ENCODE measurements at regions not wholly inside any gene's neighbourhood (a gene's known extent, or its start where the extent isn't known, plus 50 kb on each side); places are given as distances from the start of the nearest gene placed in this dataset.

DNA sequence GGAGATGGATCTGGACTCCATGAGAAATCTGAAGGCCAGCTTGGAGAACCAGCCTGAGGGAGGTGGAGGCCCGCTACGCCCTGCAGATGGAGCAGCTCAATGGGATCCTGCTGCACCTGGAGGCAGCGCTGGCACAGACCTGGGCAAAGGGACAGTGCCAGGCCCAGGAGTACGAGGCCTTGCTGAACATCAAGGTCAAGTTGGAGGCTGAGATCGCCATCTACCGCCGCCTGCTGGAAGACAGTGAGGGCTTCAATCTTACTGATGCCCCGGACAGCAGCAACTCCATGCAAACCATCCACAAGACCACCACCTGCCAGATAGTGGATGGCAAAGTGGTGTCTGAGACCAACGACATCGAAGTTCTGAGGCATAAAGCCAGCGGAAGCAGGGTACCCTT lies 601.5 kb upstream of the ZP4 start:
- TF ChIP-seq, protein P1, sequence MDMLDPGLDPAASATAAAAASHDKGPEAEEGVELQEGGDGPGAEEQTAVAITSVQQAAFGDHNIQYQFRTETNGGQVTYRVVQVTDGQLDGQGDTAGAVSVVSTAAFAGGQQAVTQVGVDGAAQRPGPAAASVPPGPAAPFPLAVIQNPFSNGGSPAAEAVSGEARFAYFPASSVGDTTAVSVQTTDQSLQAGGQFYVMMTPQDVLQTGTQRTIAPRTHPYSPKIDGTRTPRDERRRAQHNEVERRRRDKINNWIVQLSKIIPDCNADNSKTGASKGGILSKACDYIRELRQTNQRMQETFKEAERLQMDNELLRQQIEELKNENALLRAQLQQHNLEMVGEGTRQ (CRISPR knock-in tag; IDR thresholded peaks at IDR 0.05), result no peak
- TF ChIP-seq HEY1 (CRISPR knock-in tag; IDR thresholded peaks at IDR 0.05; ENCODE audit: borderline replicate concordance) (no peak), DACH1 (IDR thresholded peaks at IDR 0.05; ENCODE audit: partially characterized antibody) (no peak), ZC3H11A (IDR thresholded peaks at IDR 0.05; ENCODE audit: low read depth, low read length) (no peak), FOXA3 (CRISPR knock-in tag; conservative IDR thresholded peaks at IDR 0.05 in 1 of 2, IDR thresholded peaks at IDR 0.05 in 1 of 2) (no peak), ZNF184 (CRISPR knock-in tag; IDR thresholded peaks at IDR 0.05) (no peak), TEAD4 (IDR thresholded peaks at IDR 0.05; ENCODE audit: low read length) (no peak), TEAD4 (CRISPR knock-in tag; IDR thresholded peaks at IDR 0.05; ENCODE audit: borderline replicate concordance) (no peak), SMARCC2 (IDR thresholded peaks at IDR 0.05; ENCODE audit: low read depth) (no peak), EP300 (IDR thresholded peaks at IDR 0.05; ENCODE audit: low read length) (no peak), NR2F6 (CRISPR knock-in tag; IDR thresholded peaks at IDR 0.05) (no peak)
- TF ChIP-seq, protein P2, sequence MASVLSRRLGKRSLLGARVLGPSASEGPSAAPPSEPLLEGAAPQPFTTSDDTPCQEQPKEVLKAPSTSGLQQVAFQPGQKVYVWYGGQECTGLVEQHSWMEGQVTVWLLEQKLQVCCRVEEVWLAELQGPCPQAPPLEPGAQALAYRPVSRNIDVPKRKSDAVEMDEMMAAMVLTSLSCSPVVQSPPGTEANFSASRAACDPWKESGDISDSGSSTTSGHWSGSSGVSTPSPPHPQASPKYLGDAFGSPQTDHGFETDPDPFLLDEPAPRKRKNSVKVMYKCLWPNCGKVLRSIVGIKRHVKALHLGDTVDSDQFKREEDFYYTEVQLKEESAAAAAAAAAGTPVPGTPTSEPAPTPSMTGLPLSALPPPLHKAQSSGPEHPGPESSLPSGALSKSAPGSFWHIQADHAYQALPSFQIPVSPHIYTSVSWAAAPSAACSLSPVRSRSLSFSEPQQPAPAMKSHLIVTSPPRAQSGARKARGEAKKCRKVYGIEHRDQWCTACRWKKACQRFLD (CRISPR knock-in tag; IDR thresholded peaks at IDR 0.05), result no peak
- TF ChIP-seq, protein P3, sequence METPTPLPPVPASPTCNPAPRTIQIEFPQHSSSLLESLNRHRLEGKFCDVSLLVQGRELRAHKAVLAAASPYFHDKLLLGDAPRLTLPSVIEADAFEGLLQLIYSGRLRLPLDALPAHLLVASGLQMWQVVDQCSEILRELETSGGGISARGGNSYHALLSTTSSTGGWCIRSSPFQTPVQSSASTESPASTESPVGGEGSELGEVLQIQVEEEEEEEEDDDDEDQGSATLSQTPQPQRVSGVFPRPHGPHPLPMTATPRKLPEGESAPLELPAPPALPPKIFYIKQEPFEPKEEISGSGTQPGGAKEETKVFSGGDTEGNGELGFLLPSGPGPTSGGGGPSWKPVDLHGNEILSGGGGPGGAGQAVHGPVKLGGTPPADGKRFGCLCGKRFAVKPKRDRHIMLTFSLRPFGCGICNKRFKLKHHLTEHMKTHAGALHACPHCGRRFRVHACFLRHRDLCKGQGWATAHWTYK (CRISPR knock-in tag; IDR thresholded peaks at IDR 0.05), result no peak
- H2AFZ ChIP-seq (ENCODE audit: low read depth, low read length), result no peak overlapping the region
- H3K4me2 ChIP-seq (ENCODE audit: insufficient read depth, low read length), result no peak overlapping the region
- intact Hi-C loops (cut with micrococcal nuclease), result no loop called here
- no peaks in the 10 kb centered on the region for H4K20me1 ChIP-seq (replicated peaks; ENCODE audit: control insufficient read depth, insufficient read depth, low read length)
- ChIA-PET POLR2A (no interaction called here), CTCF (ENCODE audit: low intra/inter-chr PET ratio) (no interaction called here)
- no peaks in the 10 kb centered on the region for H3K9me1 ChIP-seq (ENCODE audit: control insufficient read depth, insufficient read depth, low read length)
- H3K27me3 ChIP-seq (ENCODE audit: control insufficient read depth in 2 of 2, insufficient read depth in 2 of 2, low read length in 2 of 2), result no peaks in the 10 kb centered on the region
- H3K9ac ChIP-seq (ENCODE audit: insufficient read depth in 1 of 2, low read depth in 2 of 2, low read length in 2 of 2), result no peak overlapping the region
- H3K36me3 ChIP-seq (ENCODE audit: control insufficient read depth, insufficient read depth, low read length), result no peaks in the 10 kb centered on the region
- in situ Hi-C loops (cut with MboI), result no loop called here
- peak in 1 of 4 experiments; percentile 3 for DNase-seq (ENCODE audit: extremely low read depth in 1 of 4, low spot score in 3 of 4)
- 1% methylated on average over 11 of the region's 11 CpGs for WGBS (ENCODE audit: insufficient coverage, low coverage, missing lambda C conversion rate)
- ATAC-seq, result no peak
- no peaks in the 10 kb centered on the region; the same call in 1 of the 2 replicates for H3K9me3 ChIP-seq (replicated peaks; ENCODE audit: control insufficient read depth, insufficient read depth, low read depth, low read length)
- FAIRE-seq, result no peak
- H3K79me2 ChIP-seq (ENCODE audit: control insufficient read depth, insufficient read depth, low read length), result no peaks in the 10 kb centered on the region
- no TSS peak for BruUV-seq (replicated peaks)
- no peaks in the 10 kb centered on the region for H3K4me1 ChIP-seq (replicated peaks in 1 of 2; ENCODE audit: control insufficient read depth in 2 of 2, insufficient read depth in 2 of 2, low read length in 2 of 2)
- no peak overlapping the region for H3K27ac ChIP-seq (ENCODE audit: extremely low read depth, low read depth, low read length)
- no peak overlapping the region for H3K4me3 ChIP-seq

Measured in K562 (cell line).